LoVo (cell line): ENCODE measurements at regions not wholly inside any gene's neighbourhood (a gene's known extent, or its start where the extent isn't known, plus 50 kb on each side); places are given as distances from the start of the nearest gene placed in this dataset.

Experiments
- DNase-seq: peaks from one replicate; pipeline ENCODE4 v3.0.0-alpha.2; 2016; ENCODE audit warnings: low spot score

DNA sequence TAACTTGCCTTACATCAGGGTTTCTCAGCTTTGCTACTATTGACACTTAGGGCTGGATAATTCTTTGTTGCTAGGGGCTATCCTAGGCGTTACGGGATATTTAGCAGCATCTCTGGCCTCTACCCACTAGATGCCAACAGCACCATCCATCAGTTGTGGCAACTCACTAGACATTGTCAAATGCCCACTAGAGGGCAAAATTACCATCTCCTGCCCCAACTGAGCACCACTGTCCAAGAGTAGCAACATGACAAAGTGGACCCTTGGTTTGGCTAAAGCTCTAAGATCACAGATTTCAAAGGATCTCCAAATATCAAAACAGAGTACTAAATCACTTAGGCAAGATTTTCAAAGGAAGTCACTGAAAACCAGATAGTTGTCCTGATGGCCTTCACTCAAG is 251.7 kb upstream of the TBX3 start:
- no peak for DNase-seq

- peak; percentile 61 for DNase-seq
Observed at GRCh38 chr12:114933428-114934160, 249.6 kb upstream of the TBX3 start.

- no peak for DNase-seq
Observed at GRCh38 chr12:114932806-114933205, 248.8 kb upstream of the TBX3 start.

GRCh38 chr12:114931025-114931424 is 247.1 kb upstream of the TBX3 start:
- no peak for DNase-seq

DNA sequence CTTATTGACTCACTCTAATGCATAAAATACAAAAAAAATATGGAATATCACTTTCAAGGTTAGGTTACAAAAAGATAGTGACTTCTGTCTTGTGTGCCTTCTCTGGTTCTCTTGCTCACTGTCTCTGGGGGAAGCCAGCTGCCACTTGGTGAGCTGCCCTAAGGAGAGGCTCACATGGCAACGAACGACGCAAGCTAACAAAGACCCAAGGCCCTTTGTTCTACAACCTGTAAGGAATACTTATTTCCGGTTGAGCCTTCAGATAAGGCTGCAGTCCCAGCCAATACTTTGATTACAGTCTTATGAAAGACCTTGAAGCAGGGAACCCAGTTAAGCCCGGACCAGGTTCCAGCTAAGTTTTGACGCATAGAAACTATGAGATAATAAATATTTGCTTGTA is 242.4 kb upstream of the TBX3 start:
- no peak for DNase-seq

GRCh38 chr12:114924946-114925475 is 241.0 kb upstream of the TBX3 start:
- no peak for DNase-seq

- DNase-seq: no peak
Observed at GRCh38 chr12:114921781-114922180, 237.8 kb upstream of the TBX3 start.

GRCh38 chr12:114920771-114921554 is 237.0 kb upstream of the TBX3 start:
- no peak for DNase-seq

DNA sequence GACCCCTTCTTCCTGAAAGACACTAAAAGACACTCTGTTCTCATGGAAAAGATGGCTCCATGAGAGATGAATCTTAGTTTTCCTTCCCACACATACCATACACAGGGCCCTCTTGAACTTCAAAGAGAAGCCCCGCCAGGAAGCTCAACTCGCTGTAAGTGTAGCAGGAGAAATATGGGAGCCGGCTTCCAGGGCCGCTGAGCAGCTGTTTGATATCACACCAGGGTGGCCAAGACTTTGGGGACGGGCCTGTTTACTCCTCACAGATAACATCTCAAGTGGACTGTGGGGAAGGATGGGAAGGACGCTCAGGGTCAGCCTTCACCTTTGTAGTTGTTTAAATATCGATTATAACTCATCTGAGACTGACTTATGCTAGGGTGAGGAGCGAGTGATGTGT is 235.5 kb upstream of the TBX3 start:
- no peak for DNase-seq

GRCh38 chr12:114918535-114919233 is 234.7 kb upstream of the TBX3 start:
- peak; percentile 84 for DNase-seq

GRCh38 chr12:114917953-114918352 is 234.0 kb upstream of the TBX3 start:
- DNase-seq: no peak

DNA sequence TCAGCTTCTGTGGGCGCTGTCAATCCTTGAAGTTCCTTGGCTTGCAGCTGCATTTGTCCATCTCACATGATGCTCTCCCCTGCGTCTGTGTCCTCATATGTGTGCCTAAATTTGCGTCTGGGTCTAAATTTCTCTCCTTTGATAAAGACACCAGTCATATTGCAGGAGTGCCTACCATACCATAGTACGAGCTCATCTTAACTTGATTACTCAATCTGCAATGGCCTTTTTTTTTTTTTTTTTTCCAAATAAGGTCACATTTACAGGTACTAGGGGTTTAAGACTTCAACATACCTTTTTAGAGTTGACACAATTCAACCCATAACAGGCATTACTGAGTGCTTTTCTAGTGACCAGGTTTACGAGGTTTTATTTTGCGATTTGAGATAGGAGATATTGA is 233.3 kb upstream of the TBX3 start:
- DNase-seq: no peak

GRCh38 chr12:114916541-114916940 is 232.6 kb upstream of the TBX3 start:
- no peak for DNase-seq

DNA sequence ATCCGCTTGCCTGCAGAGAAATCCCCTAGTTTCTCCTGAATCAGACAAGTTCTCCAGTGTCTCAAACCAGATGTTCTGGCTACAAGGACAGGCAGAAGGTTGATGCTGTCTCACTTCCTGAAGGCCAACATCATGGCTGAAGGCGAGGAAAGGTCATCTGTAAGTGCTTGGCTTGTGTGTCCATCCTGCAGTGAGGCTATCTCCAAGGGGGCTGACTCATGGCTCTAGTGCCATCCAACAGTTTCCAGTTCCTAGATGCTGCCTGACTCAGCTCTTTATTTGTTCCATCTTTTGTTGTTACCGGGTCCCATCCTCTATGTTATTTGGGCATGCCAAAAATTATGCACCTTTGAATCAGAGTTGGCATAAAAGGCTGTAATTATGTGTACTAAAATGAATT is 232.1 kb upstream of the TBX3 start:
- DNase-seq: no peak

DNA sequence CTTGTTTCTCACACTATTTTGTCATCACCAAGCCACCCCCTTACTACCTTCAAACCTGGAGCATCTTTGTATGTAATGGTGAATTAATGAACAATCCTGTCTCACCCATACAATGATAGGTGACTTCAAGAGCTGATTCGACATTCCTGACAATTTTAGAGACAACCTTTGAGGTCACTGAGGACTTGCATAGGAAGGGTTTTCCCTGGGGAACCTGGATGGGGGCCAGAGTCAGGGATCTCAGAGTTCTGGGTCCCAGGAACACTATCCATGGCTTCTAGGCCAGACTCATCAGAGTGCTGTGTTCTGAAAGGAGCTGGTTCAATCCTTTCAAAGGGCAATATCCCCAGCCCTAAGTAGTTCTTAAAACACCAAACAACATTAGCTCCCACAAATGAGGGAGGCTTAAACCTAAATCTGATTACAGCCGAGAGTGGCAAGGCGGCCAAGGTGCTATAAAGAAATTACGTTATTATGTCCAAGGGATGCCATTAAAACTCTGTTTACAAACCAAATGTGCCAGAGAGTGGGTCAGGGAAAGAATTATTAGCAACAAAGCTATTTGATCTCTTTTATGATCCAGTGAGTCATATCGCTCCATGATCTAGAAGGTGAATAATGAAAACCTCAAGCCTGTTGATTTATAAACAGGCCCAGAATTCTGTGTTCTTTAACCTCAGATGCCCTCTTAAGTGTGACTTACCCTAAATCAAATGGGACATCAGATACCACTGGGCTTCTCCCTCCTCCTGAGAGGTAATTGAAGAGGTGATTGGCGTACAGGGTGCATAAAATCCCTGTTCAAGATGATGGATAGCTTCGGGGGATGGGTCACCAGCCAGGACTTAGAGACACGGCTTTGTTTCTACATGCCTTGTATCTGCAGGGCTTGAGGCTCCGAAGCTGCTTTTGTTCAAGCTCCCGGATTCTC is 230.2 kb upstream of the TBX3 start:
- peak; percentile 89 for DNase-seq

- no peak for DNase-seq
Observed at GRCh38 chr12:114912811-114913210, 228.8 kb upstream of the TBX3 start.

DNA sequence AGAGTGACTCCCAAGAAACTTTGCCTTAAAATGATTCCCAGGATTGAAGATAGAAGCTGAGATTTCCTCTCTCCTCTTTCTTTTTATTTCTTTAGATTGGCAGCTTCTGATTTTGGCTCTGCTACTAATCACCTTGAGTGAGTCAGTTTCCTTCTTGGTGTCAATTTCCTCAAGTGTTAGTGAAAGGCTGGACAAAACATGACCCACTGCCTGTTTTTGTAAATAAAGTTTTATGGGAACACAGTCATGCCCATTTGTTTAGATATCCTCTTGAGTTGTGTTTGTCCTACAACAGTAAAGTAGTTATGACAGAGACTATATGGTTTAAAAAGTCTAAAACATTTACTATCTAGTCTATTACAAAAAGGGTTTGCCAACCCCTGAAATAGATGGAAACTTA is 227.2 kb upstream of the TBX3 start:
- no peak for DNase-seq

GRCh38 chr12:114904254-114905003 is 220.5 kb upstream of the TBX3 start:
- DNase-seq: no peak

DNA sequence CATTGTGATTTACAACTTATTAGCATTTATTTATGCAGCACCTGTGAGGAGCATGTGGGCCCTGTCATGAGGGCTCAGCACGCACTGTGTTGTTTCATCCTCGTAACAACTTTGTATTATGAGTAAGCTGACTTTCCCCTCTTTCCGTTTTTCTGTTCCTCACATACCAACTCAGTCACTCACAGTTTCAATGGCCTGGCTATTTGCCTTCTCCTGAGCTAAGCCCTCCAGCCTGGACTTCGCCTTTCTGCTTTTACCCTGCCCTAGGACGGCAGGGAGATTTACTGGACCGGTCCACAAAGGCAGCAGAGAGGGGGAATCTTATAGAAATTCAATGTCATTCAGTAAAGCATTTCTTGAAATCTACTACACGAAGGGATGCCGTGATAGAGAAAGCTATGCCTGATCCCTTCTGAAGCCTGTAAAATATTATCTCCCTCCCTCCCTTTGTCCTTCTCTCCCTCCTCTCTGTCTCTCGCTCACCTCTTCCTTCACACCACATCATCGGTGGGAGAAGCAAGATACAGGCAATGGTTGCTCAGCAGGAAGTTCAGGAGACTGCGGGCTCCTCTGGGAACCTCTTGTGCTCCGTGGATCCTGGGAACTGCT is 219.2 kb upstream of the TBX3 start:
- DNase-seq: no peak

DNA sequence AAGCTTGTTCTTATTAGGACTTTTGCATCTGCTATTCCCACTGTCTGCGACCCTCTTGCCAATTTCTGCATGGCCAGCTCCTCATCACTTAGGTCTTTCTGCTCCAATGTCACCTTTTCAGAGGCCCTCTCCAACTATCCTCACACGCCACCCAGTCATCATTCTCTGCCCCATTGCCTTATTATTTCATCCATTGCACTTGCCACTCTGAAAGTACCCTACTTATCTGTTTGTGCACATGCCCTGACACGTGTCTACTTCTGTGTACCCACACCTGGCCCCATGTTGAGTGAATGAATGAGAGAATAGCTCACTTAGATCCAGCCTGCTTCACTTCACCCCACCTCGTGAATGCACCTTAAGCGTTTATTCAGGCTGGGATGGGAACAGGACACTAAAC is 218.7 kb upstream of the TBX3 start:
- no peak for DNase-seq
